ENCODE measurements at regions not wholly inside any gene's neighbourhood (a gene's known extent, or its start where the extent isn't known, plus 50 kb on each side); places are given as distances from the start of the nearest gene placed in this dataset.

GRCh38 chr3:11736136-11736833 is 92.6 kb upstream of the VGLL4 start:
- TF ChIP-seq CTCF (IDR thresholded peaks at IDR 0.05), result no peak
- no peak for TF ChIP-seq POLR2A (IDR thresholded peaks at IDR 0.05)

All from sigmoid colon (tissue), 3 donors.